ENCODE measurements at regions not wholly inside any gene's neighbourhood (a gene's known extent, or its start where the extent isn't known, plus 50 kb on each side); places are given as distances from the start of the nearest gene placed in this dataset.

- TF ChIP-seq POLR2A (IDR thresholded peaks at IDR 0.05) (no peak), CTCF (IDR thresholded peaks at IDR 0.05) (no peak), POLR2AphosphoS5 (IDR thresholded peaks at IDR 0.05; ENCODE audit: insufficient read depth in 1 of 2, low read depth in 1 of 2) (no peak)
Observed at GRCh38 chr7:131655866-131656265, 99.4 kb upstream of the PODXL start.

Data from vagina (tissue), 2 donors.